RPMI7951 (cell line): ENCODE measurements at regions not wholly inside any gene's neighbourhood (a gene's known extent, or its start where the extent isn't known, plus 50 kb on each side); places are given as distances from the start of the nearest gene placed in this dataset.
"Not testable (repeated sequence)": the region's sequence is repeated elsewhere in the genome, so short reads cannot be mapped to it uniquely, and the experiment has no call there.

ENCODE experiments used
- DNase-seq: peaks from one replicate; pipeline ENCODE4 v3.0.0-alpha.2; 2012; ENCODE audit warnings: low read depth

GRCh38 chr5:142222225-142222865, 102.5 kb downstream of the SPRY4 start:
- no peak for DNase-seq

- DNase-seq: no peak
These were observed 103.5 kb downstream of the SPRY4 start for GRCh38 chr5:142221091-142221860.

GRCh38 chr5:142219146-142219545, 105.7 kb downstream of the SPRY4 start:
- no peak for DNase-seq

- no peak for DNase-seq
These were observed 107.9 kb downstream of the SPRY4 start for GRCh38 chr5:142216931-142217330.

- DNase-seq: peak; percentile 98
These were observed 107.5 kb downstream of the NDFIP1 start for GRCh38 chr5:142215915-142216681.

- no peak for DNase-seq
These were observed 104.5 kb downstream of the NDFIP1 start for GRCh38 chr5:142213077-142213476.

GRCh38 chr5:142211918-142212317, 103.3 kb downstream of the NDFIP1 start:
- DNase-seq: no peak

- no peak for DNase-seq
These were observed 102.4 kb downstream of the NDFIP1 start for GRCh38 chr5:142210864-142211412.

GRCh38 chr5:142210011-142210410, 101.4 kb downstream of the NDFIP1 start:
- DNase-seq: no peak

GRCh38 chr5:142208777-142209312, 100.3 kb downstream of the NDFIP1 start:
- no peak for DNase-seq

GRCh38 chr5:142208244-142208643, 99.7 kb downstream of the NDFIP1 start:
- not testable (repeated sequence) for DNase-seq

GRCh38 chr5:142206801-142207200, 98.2 kb downstream of the NDFIP1 start:
- no peak for DNase-seq

GRCh38 chr5:142204219-142204618, 95.6 kb downstream of the NDFIP1 start:
- DNase-seq: no peak
